ENCODE measurements at regions not wholly inside any gene's neighbourhood (a gene's known extent, or its start where the extent isn't known, plus 50 kb on each side); places are given as distances from the start of the nearest gene placed in this dataset.

- DNase-seq, result no peak
Measured at GRCh38 chr2:150762571-150762970, 275.1 kb upstream of the RND3 start.

DNA sequence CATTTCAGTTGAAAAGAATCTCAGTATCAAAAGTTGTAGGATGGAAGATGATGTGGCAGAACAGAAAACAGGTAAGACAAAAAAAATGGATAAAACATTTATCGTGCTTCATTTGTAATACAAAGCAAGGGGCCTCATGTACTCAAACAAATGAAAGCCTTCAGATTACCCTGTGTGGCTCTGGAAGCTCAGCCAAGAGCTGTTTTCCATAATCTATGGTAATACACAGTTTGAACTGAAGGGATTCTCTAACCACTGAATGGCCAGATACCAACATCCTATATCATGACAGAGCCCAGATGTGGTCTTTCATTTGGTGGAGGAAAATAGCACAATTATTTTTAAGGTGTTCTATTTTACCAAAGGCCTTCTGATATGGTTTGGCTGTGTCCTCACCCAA, 272.1 kb upstream of the RND3 start:
- DNase-seq, result no peak

DNA sequence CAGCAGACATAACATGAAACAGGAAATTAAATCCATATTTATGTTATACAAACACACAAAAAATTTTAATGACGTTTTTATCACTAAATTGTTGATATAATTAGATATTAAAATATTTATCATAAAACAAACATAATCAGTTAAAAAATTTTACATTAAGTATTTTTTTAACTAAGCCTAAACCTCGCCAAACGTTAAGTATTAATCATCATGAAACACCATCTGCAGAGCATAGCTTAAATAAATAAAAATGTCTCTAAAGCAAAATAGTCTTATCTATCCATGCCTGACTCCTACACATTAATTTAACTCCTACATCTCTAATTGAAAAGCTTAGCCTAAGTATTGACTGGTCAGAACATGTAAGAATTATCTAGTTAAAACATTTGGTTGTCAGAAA, 271.6 kb upstream of the RND3 start:
- DNase-seq, result no peak

DNA sequence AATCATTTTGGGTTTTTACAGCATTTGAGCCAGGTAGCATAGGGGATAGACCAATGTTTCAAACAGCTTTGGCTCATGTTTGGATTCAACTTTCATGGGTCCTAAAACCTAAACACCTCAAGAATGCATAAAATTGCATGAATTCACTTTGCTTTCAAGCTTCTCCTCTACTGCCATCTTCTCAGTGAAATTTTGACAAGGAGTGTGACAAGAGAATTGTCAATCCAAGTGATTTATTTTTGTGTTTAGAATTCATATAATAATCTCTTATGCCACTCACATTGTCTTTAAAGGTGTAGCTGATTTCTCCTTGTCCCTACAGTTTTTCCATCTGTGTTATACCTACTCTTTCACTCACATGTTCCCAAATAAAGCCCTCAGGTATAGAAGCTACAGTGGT, 264.8 kb upstream of the RND3 start:
- DNase-seq, result no peak

- DNase-seq, result no peak
Measured at GRCh38 chr2:150750720-150751119, 263.3 kb upstream of the RND3 start.

DNA sequence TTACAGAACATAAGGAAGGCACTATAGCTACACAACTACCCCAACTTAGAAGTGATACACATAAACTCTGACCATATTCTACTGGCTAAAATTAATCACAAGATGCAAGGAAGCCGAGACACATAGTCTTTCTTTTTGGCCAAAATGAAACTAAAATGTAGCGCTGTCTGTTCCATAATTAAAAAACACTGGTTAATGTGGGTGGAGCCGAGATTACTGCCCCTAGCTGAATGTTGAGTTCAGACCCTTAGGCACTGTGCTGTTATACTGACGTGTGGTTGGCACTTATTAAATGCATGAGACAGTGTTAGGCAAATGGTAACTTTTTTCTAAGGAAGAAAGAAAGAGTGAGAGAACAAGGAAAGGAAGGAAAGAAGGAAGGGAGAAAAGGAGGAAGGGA, 254.6 kb upstream of the RND3 start:
- DNase-seq, result no peak

DNA sequence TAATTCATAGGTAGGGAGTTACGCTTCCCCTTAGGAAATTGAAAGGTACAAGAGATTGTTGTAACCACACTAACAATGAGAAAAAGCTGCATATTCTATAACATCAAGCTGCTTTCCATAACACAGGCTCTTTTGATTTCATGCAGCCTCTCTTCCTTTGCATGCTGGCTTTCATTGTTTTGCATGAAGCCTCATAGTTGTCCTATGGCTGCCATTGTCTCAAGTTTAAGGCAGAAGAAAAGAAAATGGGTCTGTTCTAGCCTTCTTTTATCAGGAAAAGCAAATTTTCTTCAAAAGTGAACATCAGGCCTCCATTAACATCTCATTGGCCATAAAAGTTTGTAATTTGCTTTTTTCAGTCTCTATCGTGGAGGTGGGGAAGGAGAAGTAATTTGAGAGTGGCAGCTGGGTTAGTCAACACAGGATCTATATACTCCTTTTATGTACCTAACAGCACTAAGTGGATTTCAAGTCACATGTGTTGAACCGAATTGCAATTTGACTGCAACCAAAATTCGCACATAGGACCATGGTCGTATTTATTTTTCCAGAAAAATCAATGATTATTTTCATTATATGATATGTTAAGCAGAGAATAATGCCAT, 248.5 kb upstream of the RND3 start:
- no peak for DNase-seq

DNA sequence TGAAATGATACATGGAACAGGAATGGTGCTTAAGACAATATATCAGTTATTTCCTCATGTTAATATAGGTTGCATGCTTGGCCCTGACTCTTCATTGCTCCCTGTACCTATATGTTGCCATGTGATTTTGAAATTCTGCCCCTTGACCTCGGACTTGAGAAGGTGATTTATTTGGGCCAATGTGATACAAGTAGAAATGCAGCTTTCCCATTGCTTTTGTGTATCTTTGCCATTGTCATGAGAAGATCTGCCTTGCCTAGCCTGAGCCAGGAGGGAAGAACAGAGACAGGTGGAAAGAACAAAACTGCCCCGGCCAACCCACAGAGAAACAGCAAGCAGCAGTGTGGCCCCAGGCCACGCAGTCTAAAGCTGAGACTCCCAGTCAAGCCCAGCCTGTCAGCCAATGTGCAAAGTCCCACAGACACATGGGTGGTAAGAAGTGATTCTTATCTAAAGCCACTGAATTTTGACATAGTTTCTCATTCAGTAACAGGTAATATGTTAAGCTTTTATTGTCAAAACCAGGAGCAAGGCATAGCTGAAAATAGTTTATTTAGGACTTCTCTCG, 245.7 kb upstream of the RND3 start:
- no peak for DNase-seq

- DNase-seq, result no peak
Measured at GRCh38 chr2:150732491-150732890, 245.0 kb upstream of the RND3 start.

GRCh38 chr2:150732064-150732463, 244.6 kb upstream of the RND3 start:
- no peak for DNase-seq

DNA sequence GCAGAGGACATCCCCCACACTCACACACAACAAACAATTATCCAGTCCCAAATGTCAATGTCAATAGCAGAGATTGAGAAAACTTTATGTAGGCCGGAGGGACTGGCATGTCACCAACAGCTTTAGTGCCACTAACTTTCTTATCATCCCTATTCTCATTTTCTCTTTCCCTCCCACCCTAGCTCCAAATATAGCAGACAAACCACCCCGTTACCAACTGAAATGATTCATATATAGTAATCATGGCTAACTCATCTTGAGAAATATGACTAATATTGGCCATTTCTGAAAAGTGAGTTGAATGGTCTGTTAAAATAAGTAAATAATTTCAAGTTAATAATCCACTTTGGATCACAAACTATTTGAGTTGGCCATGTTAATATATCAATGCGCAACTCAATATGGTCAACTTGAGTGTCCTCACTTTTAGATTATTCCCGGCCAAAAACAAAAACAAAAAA, 242.1 kb upstream of the RND3 start:
- no peak for DNase-seq

DNA sequence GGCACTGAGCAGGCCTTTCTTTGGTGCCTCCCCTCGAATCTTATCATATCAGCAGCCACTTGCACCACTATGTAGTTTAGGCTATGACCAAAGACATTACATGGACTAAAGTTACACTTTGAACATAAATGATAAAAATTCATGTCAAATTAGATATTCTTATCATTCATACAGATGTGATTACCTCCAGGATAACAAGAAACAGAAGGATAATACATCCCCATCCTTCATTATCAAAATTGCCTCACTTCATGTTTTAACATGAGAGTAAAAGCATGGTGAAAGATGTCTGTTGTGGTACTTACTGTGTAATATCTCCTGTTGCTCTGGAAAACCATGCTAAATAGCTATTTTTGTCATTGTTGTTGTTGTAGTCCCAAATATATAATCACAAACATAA, 230.8 kb upstream of the RND3 start:
- DNase-seq, result no peak

DNA sequence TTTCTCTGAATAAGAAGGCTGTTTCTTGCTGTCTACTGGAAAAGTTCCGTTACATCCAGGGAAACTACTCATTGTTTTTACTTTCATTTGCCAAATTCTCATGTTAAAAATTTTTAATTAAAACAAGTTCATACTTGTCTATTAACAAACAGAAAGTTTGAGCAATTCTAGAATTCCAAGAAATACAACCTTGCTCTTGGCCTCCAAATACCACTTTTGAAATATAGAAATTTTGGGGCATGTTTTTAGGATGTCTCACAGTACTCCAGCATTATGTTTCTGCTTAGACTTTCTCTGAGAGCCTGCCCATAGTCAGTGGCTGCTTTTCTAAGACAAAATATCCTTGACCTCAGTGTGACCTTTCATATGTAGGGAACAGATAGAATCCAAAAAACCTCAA, 228.7 kb upstream of the RND3 start:
- no peak for DNase-seq

DNA sequence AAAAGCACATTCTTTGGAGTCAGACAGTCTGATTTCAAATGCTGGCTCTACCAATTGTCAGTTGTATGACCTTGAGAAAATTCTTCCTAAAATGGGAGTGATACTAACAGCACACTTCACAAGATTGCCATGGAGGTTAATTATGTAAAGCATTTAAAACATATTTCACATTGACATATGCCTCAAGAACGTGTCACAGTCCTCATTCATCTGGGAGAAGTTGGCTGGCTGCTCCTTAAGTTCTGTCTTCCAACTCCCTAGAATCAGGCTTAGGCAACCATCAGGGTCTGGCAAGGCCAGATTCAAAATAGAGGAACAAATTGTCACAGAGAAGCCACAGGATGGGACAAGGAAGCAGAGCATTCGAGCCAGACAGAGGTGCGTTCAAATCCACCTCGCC, 228.0 kb upstream of the RND3 start:
- no peak for DNase-seq

- DNase-seq, result no peak
Measured at GRCh38 chr2:150710916-150711315, 223.4 kb upstream of the RND3 start.

DNA sequence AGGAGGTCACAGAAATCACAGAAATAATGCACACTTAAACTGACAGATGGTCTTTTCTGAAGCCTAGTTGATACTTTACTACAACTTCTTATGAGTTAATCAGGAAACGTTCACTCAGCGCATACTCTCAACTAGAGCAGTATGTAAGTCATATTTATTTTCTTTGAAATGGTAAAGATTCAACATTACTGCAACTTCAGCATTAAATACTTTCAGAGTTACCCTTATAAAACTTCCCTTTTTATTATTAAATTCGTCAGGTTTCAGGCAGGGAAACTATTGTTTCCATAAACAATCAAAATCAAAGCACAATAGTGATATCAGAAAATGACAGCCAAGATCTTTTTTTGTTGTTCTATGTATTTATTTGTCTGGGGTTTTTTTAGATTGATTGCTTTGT, 222.6 kb upstream of the RND3 start:
- no peak for DNase-seq

GRCh38 chr2:150706561-150706960, 219.1 kb upstream of the RND3 start:
- DNase-seq, result no peak

DNA sequence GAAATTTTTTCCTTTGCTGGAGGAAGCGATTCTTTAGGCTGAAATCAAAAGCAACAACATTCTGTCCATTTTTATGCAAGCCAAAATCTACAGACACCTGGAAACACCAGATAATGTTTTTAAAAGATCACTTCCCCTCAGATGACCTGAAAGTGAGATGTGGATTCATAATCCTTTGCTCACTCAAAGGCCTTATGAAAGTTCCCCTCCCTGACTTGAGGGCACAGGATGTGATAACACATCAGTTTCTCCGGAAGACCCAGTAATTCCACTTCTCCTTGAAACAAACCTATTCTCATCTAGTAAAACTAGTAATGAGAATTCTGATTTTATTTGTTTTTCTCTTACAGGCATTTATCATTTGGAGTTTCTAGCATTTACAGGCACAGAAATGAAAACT, 218.3 kb upstream of the RND3 start:
- DNase-seq, result no peak

DNA sequence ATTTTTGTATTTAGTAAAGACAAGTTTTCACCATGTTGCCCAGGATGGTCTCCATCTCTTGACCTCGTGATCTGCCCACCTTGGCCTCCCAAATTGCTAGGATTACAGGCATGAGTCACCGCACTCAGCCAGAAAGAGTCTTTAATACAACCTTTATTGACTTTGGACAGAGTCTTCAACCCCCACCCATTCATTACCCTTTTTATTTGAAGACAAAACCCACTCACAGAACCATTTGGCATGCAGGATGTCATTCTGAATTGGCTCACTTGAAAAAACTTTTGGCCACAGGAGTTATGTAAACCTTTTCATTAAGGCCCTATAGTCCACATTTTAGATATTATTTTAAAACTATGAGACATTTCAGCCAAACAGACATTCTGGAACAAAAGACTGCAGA, 217.9 kb upstream of the RND3 start:
- DNase-seq, result no peak

DNA sequence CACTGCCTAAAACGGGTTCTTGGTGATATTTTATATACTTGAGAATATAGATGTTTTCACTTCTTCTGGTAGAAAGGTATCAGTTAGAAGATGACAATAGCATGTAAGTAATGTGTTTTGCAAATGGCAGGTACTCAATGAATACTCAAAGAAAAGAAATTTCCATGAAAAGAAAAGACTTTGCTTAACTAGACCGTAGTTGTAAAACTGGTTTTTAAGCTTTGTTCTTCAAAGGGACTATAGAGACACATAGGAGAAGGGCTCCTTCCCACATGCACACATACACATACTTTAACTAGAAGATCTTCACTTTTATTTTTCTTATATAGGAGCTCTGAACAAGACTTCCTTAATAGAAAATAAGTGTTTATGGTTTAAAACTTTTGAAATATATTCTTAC, 215.3 kb upstream of the RND3 start:
- DNase-seq, result no peak

DNA sequence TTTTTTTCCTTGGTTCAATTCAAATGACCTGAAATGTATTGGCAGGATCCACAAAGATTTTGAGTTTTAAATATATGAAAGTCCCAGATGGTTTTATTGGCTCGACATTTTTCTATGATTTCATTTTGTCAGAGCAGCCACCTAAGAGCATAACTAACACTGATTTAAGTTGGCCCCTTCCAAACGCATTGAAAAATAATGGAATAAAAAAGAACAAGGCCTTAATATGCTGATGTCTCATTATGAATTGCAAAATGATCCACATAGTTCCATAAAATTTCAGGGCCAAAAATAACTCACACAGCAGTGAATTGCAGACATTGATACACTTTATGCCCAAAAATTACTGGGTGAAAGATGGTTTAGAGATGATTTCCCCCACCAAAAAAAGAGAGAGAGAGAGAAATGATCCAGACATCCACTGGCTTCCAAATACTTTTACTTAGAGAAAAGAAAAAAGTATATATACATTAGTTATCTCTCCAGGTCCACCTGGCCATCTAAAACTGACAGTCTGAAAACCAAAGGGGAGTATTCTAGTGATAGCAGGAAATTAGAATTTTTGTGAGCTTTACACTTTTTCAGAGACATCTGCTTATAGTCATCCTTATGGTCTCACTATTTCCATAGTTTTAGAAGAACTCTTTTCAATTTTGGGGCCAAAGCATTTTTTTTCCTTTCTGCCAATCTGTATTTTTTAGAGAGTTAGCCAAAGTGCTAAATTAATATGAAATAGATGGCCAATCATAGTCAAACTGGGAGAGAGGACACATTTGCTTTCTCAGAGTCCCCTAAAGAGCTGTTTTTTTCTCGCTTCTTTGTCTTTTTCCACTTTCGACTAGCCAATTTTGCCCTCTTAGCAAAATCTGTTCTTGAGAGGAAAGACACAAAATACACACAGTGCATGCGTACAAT, 213.5 kb upstream of the RND3 start:
- DNase-seq, result no peak

DNA sequence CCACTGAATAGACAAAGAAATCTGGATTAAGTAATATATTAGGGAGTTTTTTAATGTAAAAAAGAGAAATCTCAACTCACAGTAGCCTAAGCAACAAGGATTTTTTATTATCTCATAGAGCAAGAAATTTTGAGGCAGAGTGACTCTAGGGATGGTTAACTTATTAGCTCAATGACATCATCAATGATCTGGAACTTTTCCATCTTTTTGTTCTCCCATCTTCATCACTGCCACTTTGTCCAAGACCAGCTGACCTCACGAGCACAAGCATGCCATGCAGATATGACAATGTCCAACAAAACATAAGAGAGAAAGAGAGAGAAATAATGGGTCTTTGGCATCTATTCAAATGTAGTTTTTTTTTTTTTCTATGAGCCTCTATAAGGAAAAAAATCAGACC, 211.8 kb upstream of the RND3 start:
- no peak for DNase-seq

GRCh38 chr2:150698016-150698661, 210.7 kb upstream of the RND3 start:
- DNase-seq, result no peak

DNA sequence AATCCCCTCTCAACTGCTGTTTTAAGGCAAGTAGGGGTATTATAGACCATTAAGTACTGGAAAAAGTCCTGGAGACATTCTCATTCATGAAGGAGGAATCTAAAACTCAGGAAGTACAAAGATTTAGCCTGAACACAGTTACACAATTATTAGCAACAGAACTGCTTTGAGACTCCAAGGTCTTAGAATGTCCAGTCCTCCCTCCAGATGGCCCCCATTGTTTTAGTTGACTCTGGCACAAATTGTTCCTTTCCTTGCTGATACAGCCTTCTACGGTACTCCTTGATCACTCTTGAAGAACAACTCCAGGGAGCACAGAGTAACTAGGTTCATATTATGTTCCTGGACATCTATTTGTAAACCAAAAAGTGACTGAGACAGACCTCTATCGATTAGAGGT, 210.1 kb upstream of the RND3 start:
- DNase-seq, result no peak
